HG03565 (cell line): ENCODE measurements at regions not wholly inside any gene's neighbourhood (a gene's known extent, or its start where the extent isn't known, plus 50 kb on each side); places are given as distances from the start of the nearest gene placed in this dataset.
A peak's percentile ranks its signal among the peaks of the same experiment; 100 is the strongest.
"Not testable (repeated sequence)": the region's sequence is repeated elsewhere in the genome, so short reads cannot be mapped to it uniquely, and the experiment has no call there.

ENCODE experiments used
- ATAC-seq: cut with Tn5 transposase; IDR thresholded peaks from one replicate; pipeline ENCODE4 v1.9.1; 2021; ENCODE audit warnings: mild to moderate bottlenecking, moderate library complexity; ENCODE audit not compliant: unreplicated experiment

- not testable (repeated sequence) for ATAC-seq
These were observed 731.2 kb downstream of the TMEM121 start for GRCh38 chr14:106257569-106257994.

GRCh38 chr14:106268013-106268727, 741.8 kb downstream of the TMEM121 start:
- no peak for ATAC-seq

GRCh38 chr14:106269029-106269428, 742.6 kb downstream of the TMEM121 start:
- no peak for ATAC-seq

GRCh38 chr14:106269451-106270204, 743.2 kb downstream of the TMEM121 start:
- ATAC-seq: no peak

- not testable (repeated sequence) for ATAC-seq
These were observed 744.2 kb downstream of the TMEM121 start for GRCh38 chr14:106270476-106271121.

DNA sequence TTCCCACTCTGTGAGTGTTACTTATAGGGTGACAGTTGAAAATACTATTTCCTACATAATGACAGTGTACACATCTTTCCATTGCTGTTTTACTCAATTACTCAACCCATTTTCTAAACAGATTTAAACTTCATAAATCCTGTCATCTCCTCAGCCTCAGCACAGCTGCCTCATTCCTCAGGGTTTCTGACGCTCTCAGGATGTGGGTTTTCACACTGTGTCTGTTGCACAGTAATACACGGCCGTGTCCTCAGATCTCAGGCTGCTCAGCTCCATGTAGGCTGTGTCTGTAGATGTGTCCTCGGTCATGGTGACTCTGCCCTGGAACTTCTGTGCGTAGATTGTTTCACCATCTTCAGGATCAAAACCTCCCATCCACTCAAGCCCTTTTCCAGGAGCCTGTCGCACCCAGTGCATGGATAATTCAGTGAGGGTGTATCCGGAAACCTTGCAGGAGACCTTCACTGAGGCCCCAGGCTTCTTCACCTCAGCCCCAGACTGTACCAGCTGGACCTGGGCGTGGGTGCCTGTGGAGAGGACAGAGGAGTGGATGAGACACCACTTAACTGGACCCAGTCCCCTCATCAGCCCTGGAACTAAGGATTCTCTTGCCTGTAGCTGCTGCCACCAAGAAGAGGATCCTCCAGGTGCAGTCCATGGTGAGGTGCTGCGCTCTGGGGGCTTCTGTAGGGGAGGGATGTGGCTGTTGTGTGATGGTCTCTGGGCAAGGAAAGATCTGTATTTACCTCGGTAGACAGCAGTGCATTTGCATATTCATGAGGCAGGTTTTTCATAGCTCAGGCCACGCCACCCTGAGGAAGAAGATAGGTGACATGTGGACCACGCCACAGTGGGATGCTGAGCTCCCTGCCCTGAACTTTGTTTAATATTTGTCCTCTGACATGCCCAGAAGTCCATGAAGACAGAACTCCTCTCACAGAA, 750.2 kb downstream of the TMEM121 start:
- ATAC-seq: no peak

- ATAC-seq: no peak
These were observed 751.1 kb downstream of the TMEM121 start for GRCh38 chr14:106277503-106277902.

DNA sequence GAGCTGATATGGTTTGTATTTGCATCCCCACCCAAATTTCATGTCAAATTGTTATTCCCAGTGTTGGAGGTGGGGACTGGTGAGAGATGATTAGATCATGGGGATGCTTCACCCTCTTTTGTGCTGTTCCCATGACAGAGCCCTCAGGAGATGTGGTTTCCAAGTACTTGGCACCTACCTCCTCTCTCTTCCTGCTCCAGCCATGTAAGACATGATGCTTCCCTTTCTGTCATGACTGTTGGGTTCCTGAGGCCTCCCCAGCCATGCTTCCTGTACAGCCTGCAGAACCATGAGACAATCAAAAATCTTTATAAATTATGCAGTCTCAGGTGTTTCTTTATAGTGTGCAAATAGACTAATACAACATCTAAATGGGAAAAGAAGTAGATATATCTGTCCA, 754.5 kb downstream of the TMEM121 start:
- ATAC-seq: no peak

- no peak for ATAC-seq
These were observed 760.4 kb downstream of the TMEM121 start for GRCh38 chr14:106286697-106287290.

GRCh38 chr14:106287506-106287905, 761.1 kb downstream of the TMEM121 start:
- no peak for ATAC-seq

- ATAC-seq: no peak
These were observed 765.2 kb downstream of the TMEM121 start for GRCh38 chr14:106291626-106292025.

- no peak for ATAC-seq
These were observed 767.9 kb downstream of the TMEM121 start for GRCh38 chr14:106294324-106294723.

DNA sequence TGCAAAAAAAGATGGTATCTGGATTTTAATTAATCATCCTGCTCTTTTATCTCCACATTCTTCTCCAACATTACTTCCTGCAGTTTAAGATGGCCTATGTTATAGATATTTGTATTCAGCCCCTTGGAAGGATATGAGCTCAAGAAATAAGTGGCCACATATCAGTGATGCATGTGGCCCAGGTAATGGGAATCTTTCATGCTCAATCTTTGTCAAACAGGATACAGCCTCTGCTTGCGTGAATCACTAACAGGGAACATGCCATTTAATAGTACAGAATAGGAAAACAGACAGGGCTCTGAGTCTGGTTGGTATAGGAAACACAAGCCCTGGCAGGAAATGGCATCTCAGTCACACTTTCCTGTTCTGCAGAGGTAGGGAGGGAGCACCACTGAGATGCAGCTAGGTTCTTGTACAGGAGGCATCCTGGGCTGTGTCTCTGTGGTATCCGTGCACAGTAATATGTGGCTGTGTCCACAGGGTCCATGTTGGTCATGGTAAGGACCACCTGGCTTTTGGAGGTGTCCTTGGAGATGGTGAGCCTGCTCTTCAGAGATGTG, 774.6 kb downstream of the TMEM121 start:
- ATAC-seq: not testable (repeated sequence)

DNA sequence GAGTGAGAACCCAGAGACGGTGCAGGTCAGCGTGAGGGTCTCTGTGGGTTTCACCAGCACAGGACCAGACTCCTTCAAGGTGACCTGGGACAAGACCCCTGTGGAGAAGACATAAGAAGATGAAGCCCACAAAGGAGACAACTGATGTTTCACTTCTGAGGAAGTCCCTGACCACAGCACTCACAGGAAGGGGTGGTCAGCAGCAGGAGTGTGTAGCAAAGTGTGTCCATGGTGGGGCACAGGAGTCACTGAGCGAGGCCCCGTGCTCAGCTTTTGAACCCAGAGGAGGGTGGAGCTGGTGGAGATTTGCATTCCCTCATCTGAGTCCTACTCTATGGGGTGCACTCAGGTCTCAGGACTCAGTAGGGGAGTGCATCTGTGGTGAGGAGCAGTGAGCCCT, 775.2 kb downstream of the TMEM121 start:
- not testable (repeated sequence) for ATAC-seq

GRCh38 chr14:106302661-106303060, 776.3 kb downstream of the TMEM121 start:
- ATAC-seq: no peak

GRCh38 chr14:106304271-106304670, 777.9 kb downstream of the TMEM121 start:
- no peak for ATAC-seq

- peak; percentile 74 for ATAC-seq
These were observed 782.5 kb downstream of the TMEM121 start for GRCh38 chr14:106308839-106309389.

- no peak for ATAC-seq
These were observed 783.0 kb downstream of the TMEM121 start for GRCh38 chr14:106309423-106309822.

DNA sequence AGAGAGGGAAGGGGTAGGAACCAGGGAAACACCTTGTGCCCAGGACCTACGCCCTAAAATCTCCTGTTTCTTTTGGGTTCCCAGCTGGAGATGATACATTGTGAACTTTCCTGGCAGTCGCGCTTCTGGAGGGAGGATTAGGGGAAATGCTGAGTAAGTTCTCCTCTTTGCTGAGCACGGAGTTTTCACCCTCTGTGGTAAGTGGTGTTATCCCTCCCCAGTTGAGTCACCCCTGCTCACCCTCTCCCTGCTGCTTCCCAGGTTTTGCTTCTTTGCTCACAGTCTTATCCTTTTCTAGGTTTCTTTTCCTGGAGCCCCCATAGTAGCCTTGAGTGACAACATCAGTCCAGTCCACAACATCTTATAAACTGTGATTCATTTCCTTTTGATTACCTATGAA, 789.1 kb downstream of the TMEM121 start:
- ATAC-seq: no peak

GRCh38 chr14:106317593-106317992, 791.2 kb downstream of the TMEM121 start:
- no peak for ATAC-seq
